ENCODE measurements at regions not wholly inside any gene's neighbourhood (a gene's known extent, or its start where the extent isn't known, plus 50 kb on each side); places are given as distances from the start of the nearest gene placed in this dataset.

- Histone ChIP-seq H2AFZ (ENCODE audit: low read length) (peak overlapping the region; percentile 68), H3K9me3 (ENCODE audit: control insufficient read depth, insufficient read depth, low read depth, low read length) (no peaks in the 10 kb centered on the region), H3K4me1 (ENCODE audit: control insufficient read depth, extremely low read depth, insufficient read depth, low read length) (no peaks in the 10 kb centered on the region), H3K79me2 (ENCODE audit: control insufficient read depth, insufficient read depth, low read length) (no peaks in the 10 kb centered on the region), H3K27me3 (ENCODE audit: control insufficient read depth, insufficient read depth, low read length) (no peaks in the 10 kb centered on the region), H3K27ac (ENCODE audit: insufficient read depth, low read length) (no peak overlapping the region), H3K4me3 (replicated peaks in 1 of 4; ENCODE audit: control extremely low read depth in 1 of 4, insufficient read depth in 1 of 4, low read depth in 3 of 4, low read length in 4 of 4) (no peak overlapping the region), H3K9ac (ENCODE audit: insufficient read depth, low read length) (no peak overlapping the region), H3K36me3 (ENCODE audit: control insufficient read depth, insufficient read depth, low read length) (no peaks in the 10 kb centered on the region), H3K4me2 (ENCODE audit: extremely low read depth, insufficient read depth, low read length) (peak overlapping the region; percentile 33), H4K20me1 (ENCODE audit: control insufficient read depth, extremely low read depth, insufficient read depth, low read length) (no peaks in the 10 kb centered on the region)
- no peak for TF ChIP-seq CTCF (conservative IDR thresholded peaks at IDR 0.05 in 1 of 2, IDR thresholded peaks at IDR 0.05 in 1 of 2; ENCODE audit: low read depth in 1 of 2, low read length in 2 of 2)
- TF ChIP-seq EZH2 (IDR thresholded peaks at IDR 0.05; ENCODE audit: low read length, missing control alignments) = no peak
- DNase-seq (ENCODE audit: low read depth in 2 of 2) = no peak
Observed at GRCh38 chr1:87918398-87918797, 589.7 kb downstream of the LMO4 start.

GRCh38 chr1:87922885-87923284, 594.2 kb downstream of the LMO4 start:
- Histone ChIP-seq H4K20me1 (ENCODE audit: control insufficient read depth, extremely low read depth, insufficient read depth, low read length) (no peaks in the 10 kb centered on the region), H3K4me2 (ENCODE audit: extremely low read depth, insufficient read depth, low read length) (no peak overlapping the region), H3K27me3 (ENCODE audit: control insufficient read depth, insufficient read depth, low read length) (no peaks in the 10 kb centered on the region), H3K9ac (ENCODE audit: insufficient read depth, low read length) (no peak overlapping the region), H2AFZ (ENCODE audit: low read length) (no peak overlapping the region), H3K36me3 (ENCODE audit: control insufficient read depth, insufficient read depth, low read length) (no peaks in the 10 kb centered on the region), H3K4me3 (replicated peaks in 1 of 4; ENCODE audit: control extremely low read depth in 1 of 4, insufficient read depth in 1 of 4, low read depth in 3 of 4, low read length in 4 of 4) (no peak overlapping the region), H3K27ac (ENCODE audit: insufficient read depth, low read length) (no peak overlapping the region), H3K9me3 (ENCODE audit: control insufficient read depth, insufficient read depth, low read depth, low read length) (no peaks in the 10 kb centered on the region), H3K4me1 (ENCODE audit: control insufficient read depth, extremely low read depth, insufficient read depth, low read length) (no peaks in the 10 kb centered on the region), H3K79me2 (ENCODE audit: control insufficient read depth, insufficient read depth, low read length) (no peaks in the 10 kb centered on the region)
- DNase-seq (ENCODE audit: low read depth in 2 of 2) = no peak
- no peak for TF ChIP-seq CTCF (conservative IDR thresholded peaks at IDR 0.05 in 1 of 2, IDR thresholded peaks at IDR 0.05 in 1 of 2; ENCODE audit: low read depth in 1 of 2, low read length in 2 of 2)
- no peak for TF ChIP-seq EZH2 (IDR thresholded peaks at IDR 0.05; ENCODE audit: low read length, missing control alignments)

DNA sequence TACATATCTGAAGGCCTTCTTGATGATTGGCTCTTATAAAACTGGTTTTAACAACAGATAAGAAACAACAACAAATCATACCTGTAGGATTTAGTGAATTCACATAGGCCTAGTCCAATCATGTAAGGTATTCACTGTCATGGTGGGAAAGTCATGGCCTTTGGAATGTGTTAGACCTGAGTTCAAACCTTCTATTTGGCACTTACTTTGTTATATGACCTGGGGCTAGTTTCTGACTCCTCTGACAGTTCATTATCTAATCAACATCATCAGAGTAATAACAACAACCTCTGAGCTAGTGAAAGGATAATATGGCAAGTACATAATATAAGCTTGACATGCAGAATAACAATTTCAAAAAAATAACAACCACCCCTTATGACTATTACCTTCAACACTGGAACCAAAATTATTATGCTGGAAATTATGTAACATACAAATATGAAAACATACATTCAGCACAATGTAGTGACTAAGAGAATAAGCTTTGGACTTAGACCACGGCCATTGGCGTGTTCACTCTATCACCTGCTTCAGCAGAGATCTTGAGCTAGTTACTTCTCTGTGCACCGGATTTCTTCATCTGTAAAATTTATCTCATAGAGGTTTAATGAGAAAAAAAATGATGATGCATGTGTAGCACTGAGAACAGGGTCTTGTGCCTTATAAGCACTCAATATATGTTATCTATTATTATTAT, 597.6 kb downstream of the LMO4 start:
- H3K27ac ChIP-seq (ENCODE audit: insufficient read depth, low read length) = no peak overlapping the region
- TF ChIP-seq EZH2 (IDR thresholded peaks at IDR 0.05; ENCODE audit: low read length, missing control alignments) (no peak), CTCF (conservative IDR thresholded peaks at IDR 0.05 in 1 of 2, IDR thresholded peaks at IDR 0.05 in 1 of 2; ENCODE audit: low read depth in 1 of 2, low read length in 2 of 2) (no peak)
- H4K20me1 ChIP-seq (ENCODE audit: control insufficient read depth, extremely low read depth, insufficient read depth, low read length) = no peaks in the 10 kb centered on the region
- H3K9me3 ChIP-seq (ENCODE audit: control insufficient read depth, insufficient read depth, low read depth, low read length) = no peaks in the 10 kb centered on the region
- no peak overlapping the region for H3K4me2 ChIP-seq (ENCODE audit: extremely low read depth, insufficient read depth, low read length)
- no peak overlapping the region for H3K4me3 ChIP-seq (replicated peaks in 1 of 4; ENCODE audit: control extremely low read depth in 1 of 4, insufficient read depth in 1 of 4, low read depth in 3 of 4, low read length in 4 of 4)
- H3K4me1 ChIP-seq (ENCODE audit: control insufficient read depth, extremely low read depth, insufficient read depth, low read length) = no peaks in the 10 kb centered on the region
- no peaks in the 10 kb centered on the region for H3K79me2 ChIP-seq (ENCODE audit: control insufficient read depth, insufficient read depth, low read length)
- no peaks in the 10 kb centered on the region for H3K36me3 ChIP-seq (ENCODE audit: control insufficient read depth, insufficient read depth, low read length)
- no peak for DNase-seq (ENCODE audit: low read depth in 2 of 2)
- no peak overlapping the region for H2AFZ ChIP-seq (ENCODE audit: low read length)
- H3K9ac ChIP-seq (ENCODE audit: insufficient read depth, low read length) = no peak overlapping the region
- H3K27me3 ChIP-seq (ENCODE audit: control insufficient read depth, insufficient read depth, low read length) = no peaks in the 10 kb centered on the region

Data from fibroblast of lung (primary cell).